Esophagus squamous epithelium (tissue), 4 donors: ENCODE measurements at regions not wholly inside any gene's neighbourhood (a gene's known extent, or its start where the extent isn't known, plus 50 kb on each side); places are given as distances from the start of the nearest gene placed in this dataset.

ENCODE experiments used
- POLR2A ChIP-seq, 4 donors: fragments of 450-650 bp; IDR thresholded peaks; one replicate each; pipeline ENCODE4 v1.6.1; 2017; ENCODE audit warnings: antibody characterized with exemption in 4 of 4, mild to moderate bottlenecking in 4 of 4, moderate library complexity in 3 of 4
- TF ChIP-seq, protein P1 (sequence below), 6 experiments: fragments of 450-650 bp in 4 of 6; fragments of 200-600 bp in 2 of 6; sonication (generic) in 2 of 6; IDR thresholded peaks; one replicate each; pipeline ENCODE4 v1.5.1; 2016 to 2019; ENCODE audit warnings: antibody characterized with exemption in 6 of 6, mild to moderate bottlenecking in 4 of 6, moderate library complexity in 4 of 6

- TF ChIP-seq, protein P1, sequence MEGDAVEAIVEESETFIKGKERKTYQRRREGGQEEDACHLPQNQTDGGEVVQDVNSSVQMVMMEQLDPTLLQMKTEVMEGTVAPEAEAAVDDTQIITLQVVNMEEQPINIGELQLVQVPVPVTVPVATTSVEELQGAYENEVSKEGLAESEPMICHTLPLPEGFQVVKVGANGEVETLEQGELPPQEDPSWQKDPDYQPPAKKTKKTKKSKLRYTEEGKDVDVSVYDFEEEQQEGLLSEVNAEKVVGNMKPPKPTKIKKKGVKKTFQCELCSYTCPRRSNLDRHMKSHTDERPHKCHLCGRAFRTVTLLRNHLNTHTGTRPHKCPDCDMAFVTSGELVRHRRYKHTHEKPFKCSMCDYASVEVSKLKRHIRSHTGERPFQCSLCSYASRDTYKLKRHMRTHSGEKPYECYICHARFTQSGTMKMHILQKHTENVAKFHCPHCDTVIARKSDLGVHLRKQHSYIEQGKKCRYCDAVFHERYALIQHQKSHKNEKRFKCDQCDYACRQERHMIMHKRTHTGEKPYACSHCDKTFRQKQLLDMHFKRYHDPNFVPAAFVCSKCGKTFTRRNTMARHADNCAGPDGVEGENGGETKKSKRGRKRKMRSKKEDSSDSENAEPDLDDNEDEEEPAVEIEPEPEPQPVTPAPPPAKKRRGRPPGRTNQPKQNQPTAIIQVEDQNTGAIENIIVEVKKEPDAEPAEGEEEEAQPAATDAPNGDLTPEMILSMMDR (IDR thresholded peaks at IDR 0.05) = no peak
- TF ChIP-seq POLR2A (IDR thresholded peaks at IDR 0.05) = no peak
Observed at GRCh38 chr1:65493802-65494201, 73.3 kb downstream of the LEPR start.
